ENCODE measurements at regions not wholly inside any gene's neighbourhood (a gene's known extent, or its start where the extent isn't known, plus 50 kb on each side); places are given as distances from the start of the nearest gene placed in this dataset.

DNA sequence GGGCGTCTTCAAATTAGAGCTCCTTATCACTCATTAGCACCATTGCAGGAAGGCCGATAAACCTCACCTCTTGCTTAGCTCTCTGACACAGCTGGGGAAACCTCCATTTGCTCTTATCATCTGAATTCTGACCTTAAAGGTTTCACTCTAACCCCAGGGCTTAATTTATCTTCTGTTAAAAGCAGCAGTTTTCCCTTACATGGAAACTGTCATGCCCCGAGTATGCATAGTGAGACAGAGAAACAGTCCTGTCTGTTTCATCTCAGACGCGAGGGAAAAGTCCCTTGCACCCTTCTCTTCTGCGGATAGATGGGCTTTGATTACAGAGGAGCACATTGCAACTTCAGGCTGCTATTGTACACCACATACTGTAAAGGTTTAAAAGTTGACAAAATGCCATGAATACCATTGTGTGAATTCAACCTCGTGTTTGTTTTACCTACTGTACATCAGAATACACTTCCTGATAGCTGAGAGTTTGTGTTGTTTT lies 191.5 kb upstream of the BMP2 start:
- no peak overlapping the region for H2BK120ac ChIP-seq (ENCODE audit: low read depth, low read length)
- DNase-seq, result peak; percentile 48
- no peaks in the 10 kb centered on the region for H3K9me3 ChIP-seq (ENCODE audit: control insufficient read depth, low read length)
- H3K4me1 ChIP-seq (ENCODE audit: control insufficient read depth, insufficient read depth, low read depth, low read length), result no peaks in the 10 kb centered on the region
- H3K18ac ChIP-seq (ENCODE audit: low read depth in 1 of 2, low read length in 2 of 2), result no peak overlapping the region
- H3K23ac ChIP-seq (ENCODE audit: low read length in 2 of 2), result no peak overlapping the region
- peaks cover 0 to 2% of the 10 kb centered on the region in 2 experiments for H3K27me3 ChIP-seq (ENCODE audit: control insufficient read depth in 1 of 2, insufficient read depth in 1 of 2, low read length in 2 of 2)
- H3K79me1 ChIP-seq (replicated peaks; ENCODE audit: low read length, poor library complexity, severe bottlenecking), result no peaks in the 10 kb centered on the region
- H2AFZ ChIP-seq (ENCODE audit: low read depth, low read length), result no peak overlapping the region
- no peaks in the 10 kb centered on the region for H3K36me3 ChIP-seq (ENCODE audit: control insufficient read depth in 1 of 2, insufficient read depth in 2 of 2, low read depth in 1 of 2, low read length in 2 of 2)
- H2AK5ac ChIP-seq (ENCODE audit: low read length, severe bottlenecking), result no peak overlapping the region
- peak overlapping the region; percentile 40 for H3K4me2 ChIP-seq (ENCODE audit: low read length, poor library complexity, severe bottlenecking)
- no peak overlapping the region for H2BK15ac ChIP-seq (ENCODE audit: low read depth, poor library complexity, severe bottlenecking)
- WGBS, result 2% methylated on average over 6 of the region's 7 CpGs
- H3K4ac ChIP-seq (ENCODE audit: low read depth in 1 of 2, low read length in 2 of 2), result peak overlapping the region in 1 of 2 experiments; percentile 79
- H2BK5ac ChIP-seq (ENCODE audit: low read depth, low read length, poor library complexity, severe bottlenecking), result no peak overlapping the region
- no peak overlapping the region for H4K91ac ChIP-seq (ENCODE audit: low read length)
- H3K27ac ChIP-seq (ENCODE audit: low read length, poor library complexity, severe bottlenecking), result peak overlapping the region; percentile 46
- H3K14ac ChIP-seq (ENCODE audit: low read length in 2 of 2), result no peak overlapping the region
- H3K4me3 ChIP-seq (ENCODE audit: insufficient read depth in 1 of 2, low read depth in 1 of 2, low read length in 2 of 2), result no peak overlapping the region
- H2BK12ac ChIP-seq (ENCODE audit: low read length in 2 of 2), result no peak overlapping the region
- no peak overlapping the region for H3K9ac ChIP-seq (ENCODE audit: low read length)
- no peak overlapping the region for H4K8ac ChIP-seq (ENCODE audit: low read length)

DNA sequence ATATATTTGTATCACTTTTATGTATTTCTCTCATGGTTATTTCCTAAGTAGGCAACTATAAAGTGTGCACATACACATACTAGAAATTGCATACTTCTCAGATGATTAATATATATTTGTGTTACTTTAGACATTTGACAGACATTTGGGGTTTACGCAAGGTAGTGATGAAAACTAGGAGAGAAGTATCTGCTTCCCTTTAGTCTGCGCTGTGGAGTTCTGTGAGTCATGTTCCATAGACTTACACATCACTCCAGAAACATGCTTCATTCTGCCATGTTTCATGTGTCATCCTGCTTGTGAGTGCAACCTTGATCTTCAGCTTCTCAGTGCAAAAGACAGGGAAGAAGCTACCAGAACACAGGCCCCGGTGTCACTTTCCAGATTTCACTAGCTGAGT lies 200.7 kb upstream of the BMP2 start:
- no peak overlapping the region for H3K23ac ChIP-seq (ENCODE audit: low read length in 2 of 2)
- 0% methylated on average over 1 of the region's 3 CpGs for WGBS
- no peak overlapping the region for H2BK15ac ChIP-seq (ENCODE audit: low read depth, poor library complexity, severe bottlenecking)
- no peak overlapping the region for H3K14ac ChIP-seq (ENCODE audit: low read length in 2 of 2)
- no peak overlapping the region for H2BK12ac ChIP-seq (ENCODE audit: low read length in 2 of 2)
- H3K36me3 ChIP-seq (ENCODE audit: control insufficient read depth in 1 of 2, insufficient read depth in 2 of 2, low read depth in 1 of 2, low read length in 2 of 2), result no peaks in the 10 kb centered on the region
- H3K18ac ChIP-seq (ENCODE audit: low read depth in 1 of 2, low read length in 2 of 2), result no peak overlapping the region
- no peaks in the 10 kb centered on the region for H3K27me3 ChIP-seq (ENCODE audit: control insufficient read depth in 1 of 2, insufficient read depth in 1 of 2, low read length in 2 of 2)
- no peak overlapping the region for H2AK5ac ChIP-seq (ENCODE audit: low read length, severe bottlenecking)
- no peak overlapping the region for H2BK5ac ChIP-seq (ENCODE audit: low read depth, low read length, poor library complexity, severe bottlenecking)
- H3K27ac ChIP-seq (ENCODE audit: low read length, poor library complexity, severe bottlenecking), result no peak overlapping the region
- peak; percentile 86 for DNase-seq
- H4K8ac ChIP-seq (ENCODE audit: low read length), result no peak overlapping the region
- H3K4ac ChIP-seq (ENCODE audit: low read depth in 1 of 2, low read length in 2 of 2), result no peak overlapping the region
- no peak overlapping the region for H3K9ac ChIP-seq (ENCODE audit: low read length)
- H2BK120ac ChIP-seq (ENCODE audit: low read depth, low read length), result no peak overlapping the region
- no peaks in the 10 kb centered on the region for H3K4me1 ChIP-seq (ENCODE audit: control insufficient read depth, insufficient read depth, low read depth, low read length)
- H3K79me1 ChIP-seq (replicated peaks; ENCODE audit: low read length, poor library complexity, severe bottlenecking), result no peaks in the 10 kb centered on the region
- H2AFZ ChIP-seq (ENCODE audit: low read depth, low read length), result no peak overlapping the region
- H4K91ac ChIP-seq (ENCODE audit: low read length), result no peak overlapping the region
- H3K4me2 ChIP-seq (ENCODE audit: low read length, poor library complexity, severe bottlenecking), result no peak overlapping the region
- H3K9me3 ChIP-seq (ENCODE audit: control insufficient read depth, low read length), result no peaks in the 10 kb centered on the region
- H3K4me3 ChIP-seq (ENCODE audit: insufficient read depth in 1 of 2, low read depth in 1 of 2, low read length in 2 of 2), result no peak overlapping the region

DNA sequence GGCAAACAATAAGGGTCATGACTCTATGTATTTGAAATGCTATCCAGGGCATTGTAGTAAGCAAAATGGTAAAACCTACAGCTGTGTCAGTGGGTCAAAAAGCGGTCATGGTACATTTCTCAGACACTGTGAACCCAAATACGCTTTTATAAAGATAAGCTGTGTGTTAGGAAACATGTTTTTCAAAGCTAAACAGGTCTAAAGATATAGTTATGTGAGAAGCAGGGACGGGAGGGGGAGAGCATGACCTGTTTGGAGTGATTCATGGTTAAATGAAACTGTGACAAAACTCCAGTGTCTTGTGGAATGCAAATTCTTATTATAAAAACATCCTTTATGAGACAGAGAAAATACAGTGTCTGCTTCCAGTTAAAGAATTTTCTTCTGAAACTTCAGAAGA lies 205.4 kb upstream of the BMP2 start:
- no peak overlapping the region for H3K14ac ChIP-seq (ENCODE audit: low read length in 2 of 2)
- no peak overlapping the region for H3K9ac ChIP-seq (ENCODE audit: low read length)
- no peak overlapping the region for H2BK12ac ChIP-seq (ENCODE audit: low read length in 2 of 2)
- no peaks in the 10 kb centered on the region for H3K27me3 ChIP-seq (ENCODE audit: control insufficient read depth in 1 of 2, insufficient read depth in 1 of 2, low read length in 2 of 2)
- no peaks in the 10 kb centered on the region for H3K79me1 ChIP-seq (replicated peaks; ENCODE audit: low read length, poor library complexity, severe bottlenecking)
- no peak overlapping the region for H3K23ac ChIP-seq (ENCODE audit: low read length in 2 of 2)
- H3K4me2 ChIP-seq (ENCODE audit: low read length, poor library complexity, severe bottlenecking), result no peak overlapping the region
- H2BK5ac ChIP-seq (ENCODE audit: low read depth, low read length, poor library complexity, severe bottlenecking), result no peak overlapping the region
- H3K4ac ChIP-seq (ENCODE audit: low read depth in 1 of 2, low read length in 2 of 2), result no peak overlapping the region
- no peak overlapping the region for H2AK5ac ChIP-seq (ENCODE audit: low read length, severe bottlenecking)
- H2BK15ac ChIP-seq (ENCODE audit: low read depth, poor library complexity, severe bottlenecking), result no peak overlapping the region
- H2BK120ac ChIP-seq (ENCODE audit: low read depth, low read length), result no peak overlapping the region
- H3K27ac ChIP-seq (ENCODE audit: low read length, poor library complexity, severe bottlenecking), result peak overlapping the region; percentile 45
- no peak overlapping the region for H3K18ac ChIP-seq (ENCODE audit: low read depth in 1 of 2, low read length in 2 of 2)
- peak; percentile 28 for DNase-seq
- H3K36me3 ChIP-seq (ENCODE audit: control insufficient read depth in 1 of 2, insufficient read depth in 2 of 2, low read depth in 1 of 2, low read length in 2 of 2), result no peaks in the 10 kb centered on the region
- H2AFZ ChIP-seq (ENCODE audit: low read depth, low read length), result no peak overlapping the region
- 51% methylated on average over 3 of the region's 3 CpGs for WGBS
- H3K9me3 ChIP-seq (ENCODE audit: control insufficient read depth, low read length), result no peaks in the 10 kb centered on the region
- H3K4me1 ChIP-seq (ENCODE audit: control insufficient read depth, insufficient read depth, low read depth, low read length), result peaks cover 2% of the 10 kb centered on the region
- no peak overlapping the region for H4K8ac ChIP-seq (ENCODE audit: low read length)
- H4K91ac ChIP-seq (ENCODE audit: low read length), result no peak overlapping the region
- H3K4me3 ChIP-seq (ENCODE audit: insufficient read depth in 1 of 2, low read depth in 1 of 2, low read length in 2 of 2), result no peak overlapping the region

DNA sequence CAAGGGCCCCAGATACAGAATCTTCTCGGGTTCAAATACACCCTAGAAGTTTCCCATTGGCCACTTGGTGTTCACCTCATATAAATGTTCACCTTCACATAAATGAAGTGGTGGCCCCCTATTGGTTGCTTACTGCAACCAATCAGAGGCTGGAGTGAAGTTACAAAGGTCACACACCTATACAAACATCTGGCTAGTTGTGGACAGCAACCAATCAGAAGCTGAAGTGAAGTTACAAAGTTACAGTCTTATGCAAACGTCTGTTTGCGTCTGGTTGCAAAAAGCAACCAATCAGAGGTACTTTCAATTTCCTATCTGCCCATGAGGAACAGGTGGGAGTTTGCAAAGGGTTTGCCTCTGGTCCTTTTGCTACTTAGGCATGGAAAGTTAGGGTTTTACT lies 206.5 kb upstream of the BMP2 start:
- Histone ChIP-seq H2BK15ac (ENCODE audit: low read depth, poor library complexity, severe bottlenecking) (no peak overlapping the region), H4K8ac (ENCODE audit: low read length) (no peak overlapping the region), H4K91ac (ENCODE audit: low read length) (no peak overlapping the region), H3K4ac (ENCODE audit: low read depth in 1 of 2, low read length in 2 of 2) (no peak overlapping the region), H2BK12ac (ENCODE audit: low read length in 2 of 2) (peak overlapping the region in 1 of 2 experiments; percentile 87), H3K36me3 (ENCODE audit: control insufficient read depth in 1 of 2, insufficient read depth in 2 of 2, low read depth in 1 of 2, low read length in 2 of 2) (no peaks in the 10 kb centered on the region), H3K4me2 (ENCODE audit: low read length, poor library complexity, severe bottlenecking) (no peak overlapping the region), H3K27me3 (ENCODE audit: control insufficient read depth in 1 of 2, insufficient read depth in 1 of 2, low read length in 2 of 2) (no peaks in the 10 kb centered on the region), H3K27ac (ENCODE audit: low read length, poor library complexity, severe bottlenecking) (no peak overlapping the region), H2BK120ac (ENCODE audit: low read depth, low read length) (no peak overlapping the region), H3K9ac (ENCODE audit: low read length) (no peak overlapping the region), H2BK5ac (ENCODE audit: low read depth, low read length, poor library complexity, severe bottlenecking) (no peak overlapping the region), H2AK5ac (ENCODE audit: low read length, severe bottlenecking) (no peak overlapping the region), H3K23ac (ENCODE audit: low read length in 2 of 2) (no peak overlapping the region), H3K79me1 (replicated peaks; ENCODE audit: low read length, poor library complexity, severe bottlenecking) (no peaks in the 10 kb centered on the region), H3K14ac (ENCODE audit: low read length in 2 of 2) (no peak overlapping the region), H3K4me1 (ENCODE audit: control insufficient read depth, insufficient read depth, low read depth, low read length) (peaks cover 2% of the 10 kb centered on the region), H3K9me3 (ENCODE audit: control insufficient read depth, low read length) (no peaks in the 10 kb centered on the region), H3K4me3 (ENCODE audit: insufficient read depth in 1 of 2, low read depth in 1 of 2, low read length in 2 of 2) (no peak overlapping the region), H3K18ac (ENCODE audit: low read depth in 1 of 2, low read length in 2 of 2) (no peak overlapping the region), H2AFZ (ENCODE audit: low read depth, low read length) (no peak overlapping the region)
- no peak for DNase-seq
- 94% methylated on average over 3 of the region's 3 CpGs for WGBS
